Thyroid gland (tissue), 4 donors: ENCODE measurements at regions not wholly inside any gene's neighbourhood (a gene's known extent, or its start where the extent isn't known, plus 50 kb on each side); places are given as distances from the start of the nearest gene placed in this dataset. TPM values are rescaled to one million over a fixed set of nuclear protein-coding genes. Genes with fewer than 3 reads are reported as not detected.
A peak's percentile ranks its signal among the peaks of the same experiment; 100 is the strongest.
"Not testable (repeated sequence)": the region's sequence is repeated elsewhere in the genome, so short reads cannot be mapped to it uniquely, and the experiment has no call there.

ENCODE experiments used
- DNase-seq, 2 donors: peaks; one replicate each; pipeline ENCODE4 v3.0.0-alpha.2; 2019
- H3K27ac ChIP-seq, 3 donors: fragments of 200-600 bp; sonication (generic); 1 replicate in 2 of 3; 2 replicates in 1 of 3; pipeline ENCODE4 v1.5.1; 2016 to 2019; ENCODE audit warnings: mild to moderate bottlenecking in 1 of 3, moderate library complexity in 1 of 3
- H3K27me3 ChIP-seq: fragments of 200-600 bp; sonication (generic); one replicate; pipeline ENCODE4 v1.5.1; 2019
- H3K36me3 ChIP-seq, 2 donors: fragments of 200-600 bp; sonication (generic); one replicate each; pipeline ENCODE4 v1.5.1; 2016 to 2019
- H3K4me1 ChIP-seq, 2 donors: fragments of 200-600 bp; sonication (generic); one replicate each; pipeline ENCODE4 v1.5.1; 2017 to 2019
- H3K4me3 ChIP-seq, 3 donors: fragments of 200-600 bp; sonication (generic); replicated peaks in 1 of 3; 1 replicate in 2 of 3; 2 replicates in 1 of 3; pipeline ENCODE4 v1.5.1; 2016; ENCODE audit warnings: mild to moderate bottlenecking in 1 of 3
- H3K9me3 ChIP-seq: fragments of 200-600 bp; sonication (generic); one replicate; pipeline ENCODE4 v1.5.1; 2017
- CTCF ChIP-seq, 6 experiments: fragments of 200-600 bp in 3 of 6; fragments of 450-650 bp in 3 of 6; sonication (generic) in 3 of 6; IDR thresholded peaks; one replicate each; pipeline ENCODE4 v1.5.1; 2016 to 2019; ENCODE audit warnings: antibody characterized with exemption in 6 of 6, mild to moderate bottlenecking in 2 of 6, inconsistent platforms in 1 of 6, moderate library complexity in 1 of 6
- POLR2A ChIP-seq, 2 donors: fragments of 450-650 bp; IDR thresholded peaks; one replicate each; pipeline ENCODE4 v1.6.1; 2017; ENCODE audit warnings: antibody characterized with exemption in 2 of 2, mild to moderate bottlenecking in 2 of 2, moderate library complexity in 1 of 2
- WGBS, 2 donors: methylation state at CpG; one replicate each; pipeline ENCODE4 v1.1.5; 2017; 5-methylcytosine and 5-hydroxymethylcytosine counted together
- intact Hi-C: fragments of 100-400 bp; cut with DNase I; formaldehyde crosslinking; loops from one replicate; pipeline ENCODE4 v1.15.1; 2023
- small RNA-seq: library from RNA; depleted of rRNA; stranded (forward); fragments of <200 nt; gene quantifications from one replicate; pipeline ENCODE3, GENCODE V24; 2016

DNA sequence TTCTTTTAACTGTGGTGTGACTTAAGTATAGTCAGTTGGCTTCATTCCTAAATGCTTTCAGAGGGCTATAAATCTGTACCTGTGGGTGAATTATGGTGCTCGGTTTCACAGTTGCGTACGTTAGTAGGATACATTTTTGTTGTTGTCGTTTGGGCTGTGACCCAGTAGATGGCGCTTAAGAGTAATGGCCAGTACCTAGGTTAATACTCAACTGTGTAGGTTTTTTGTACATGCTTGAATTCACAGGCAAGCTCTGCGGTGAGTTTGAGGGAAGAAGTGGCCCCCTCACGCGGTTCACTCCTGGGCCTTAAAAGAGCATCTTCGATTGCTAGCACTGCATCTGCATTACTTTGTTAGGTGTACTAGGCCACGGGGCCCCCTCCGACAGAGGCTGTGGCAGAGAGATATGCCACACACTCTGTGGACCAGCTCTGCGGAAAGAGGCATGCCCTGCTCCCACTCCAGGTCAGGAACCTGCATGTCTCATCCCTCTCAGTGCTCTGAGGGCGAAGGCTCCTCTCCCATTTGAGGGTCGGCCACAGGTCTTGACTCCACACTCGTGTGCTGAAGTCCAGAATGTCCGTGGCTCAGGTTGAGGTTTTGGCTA, 224.6 kb upstream of the TBL1Y start:
- no CpG with 5 or more reads among the region's 16 CpGs for WGBS, 2 donors
- H3K36me3 ChIP-seq, H3K27ac ChIP-seq, intact Hi-C loops, H3K27me3 ChIP-seq, DNase-seq, H3K4me3 ChIP-seq, H3K4me1 ChIP-seq, H3K9me3 ChIP-seq: not testable (repeated sequence)

DNA sequence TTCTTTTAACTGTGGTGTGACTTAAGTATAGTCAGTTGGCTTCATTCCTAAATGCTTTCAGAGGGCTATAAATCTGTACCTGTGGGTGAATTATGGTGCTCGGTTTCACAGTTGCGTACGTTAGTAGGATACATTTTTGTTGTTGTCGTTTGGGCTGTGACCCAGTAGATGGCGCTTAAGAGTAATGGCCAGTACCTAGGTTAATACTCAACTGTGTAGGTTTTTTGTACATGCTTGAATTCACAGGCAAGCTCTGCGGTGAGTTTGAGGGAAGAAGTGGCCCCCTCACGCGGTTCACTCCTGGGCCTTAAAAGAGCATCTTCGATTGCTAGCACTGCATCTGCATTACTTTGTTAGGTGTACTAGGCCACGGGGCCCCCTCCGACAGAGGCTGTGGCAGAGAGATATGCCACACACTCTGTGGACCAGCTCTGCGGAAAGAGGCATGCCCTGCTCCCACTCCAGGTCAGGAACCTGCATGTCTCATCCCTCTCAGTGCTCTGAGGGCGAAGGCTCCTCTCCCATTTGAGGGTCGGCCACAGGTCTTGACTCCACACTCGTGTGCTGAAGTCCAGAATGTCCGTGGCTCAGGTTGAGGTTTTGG, 208.8 kb upstream of the TBL1Y start:
- H3K9me3 ChIP-seq, H3K4me3 ChIP-seq, H3K36me3 ChIP-seq, H3K27ac ChIP-seq, intact Hi-C loops, H3K27me3 ChIP-seq, H3K4me1 ChIP-seq, DNase-seq: not testable (repeated sequence)
- WGBS, 2 donors: no CpG with 5 or more reads among the region's 16 CpGs

DNA sequence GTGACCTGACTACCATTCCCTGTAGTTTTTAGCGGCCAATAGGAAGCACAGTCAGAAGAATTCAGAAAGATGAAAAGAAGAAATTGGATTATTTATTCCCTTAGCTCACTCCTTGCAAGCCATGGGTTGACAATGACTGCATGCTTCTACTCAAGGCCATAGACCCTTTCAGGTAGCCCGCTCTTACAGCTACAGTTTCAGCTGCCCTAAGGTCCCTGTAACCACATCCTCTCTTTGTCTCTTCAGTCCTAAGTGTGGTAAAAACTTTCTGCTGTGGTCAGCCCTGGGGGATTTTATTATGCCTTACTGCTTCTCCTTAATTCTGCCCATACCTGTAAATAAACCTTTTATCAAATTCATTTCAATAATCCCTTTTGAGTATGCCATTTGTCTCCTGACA, 189.1 kb upstream of the TBL1Y start:
- H3K4me3 ChIP-seq, H3K9me3 ChIP-seq, DNase-seq, intact Hi-C loops, H3K36me3 ChIP-seq, H3K27ac ChIP-seq, H3K4me1 ChIP-seq, H3K27me3 ChIP-seq: not testable (repeated sequence)
- WGBS, 2 donors: 79 to 93% methylated on average over 2 of the region's 2 CpGs

DNA sequence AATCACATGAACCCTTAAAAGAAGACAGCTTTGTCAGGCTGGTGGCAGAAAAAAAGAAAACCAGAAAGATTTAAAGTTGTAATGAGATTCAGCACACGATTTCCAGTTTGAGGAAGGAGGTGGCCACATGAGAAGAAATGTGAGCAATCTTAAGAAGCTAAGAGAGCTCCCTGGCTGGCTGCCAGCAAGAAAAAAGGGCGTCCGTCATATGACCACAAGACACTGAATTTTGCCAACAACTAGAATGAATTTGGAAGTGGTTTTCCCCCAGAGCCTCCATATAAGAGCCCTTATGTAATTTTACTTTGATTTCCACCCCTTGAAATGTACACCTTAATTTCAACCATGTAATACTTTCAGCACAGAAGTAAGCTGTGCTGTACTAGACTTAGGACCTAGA, 163.3 kb upstream of the TBL1Y start:
- peak; percentile 36 to 42 for DNase-seq
- H3K27ac ChIP-seq, H3K9me3 ChIP-seq, H3K27me3 ChIP-seq, H3K4me1 ChIP-seq, intact Hi-C loops, H3K4me3 ChIP-seq, H3K36me3 ChIP-seq: not testable (repeated sequence)
- WGBS, 2 donors: 0 to 11% methylated on average over 3 of the region's 3 CpGs

DNA sequence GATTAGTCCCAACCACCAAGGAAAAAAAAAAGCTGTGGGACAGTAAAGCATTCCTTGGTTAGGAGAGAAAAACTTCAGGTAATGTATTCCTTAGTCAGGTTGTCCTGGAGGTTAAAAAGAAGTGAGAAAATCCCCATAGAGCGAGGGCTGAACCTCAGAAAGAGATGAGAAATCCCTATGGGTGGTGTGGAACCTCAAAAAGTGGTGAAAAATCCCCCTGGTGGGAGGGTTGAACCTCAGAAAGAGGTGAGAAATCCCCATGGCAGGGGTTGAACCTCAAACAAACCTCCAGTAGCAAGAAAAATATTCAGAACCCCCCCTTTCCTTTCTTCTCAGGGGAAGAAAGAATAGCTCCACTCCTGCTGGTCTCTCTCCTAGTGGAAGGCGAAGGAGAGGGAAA, 128.2 kb upstream of the TBL1Y start:
- WGBS, 2 donors: 79 to 89% methylated on average over 2 of the region's 2 CpGs
- no peak for DNase-seq
- Histone ChIP-seq H3K27ac (no peak overlapping the region), H3K4me3 (no peak overlapping the region), H3K4me1 (no peaks in the 10 kb centered on the region), H3K27me3 (no peaks in the 10 kb centered on the region), H3K9me3 (no peaks in the 10 kb centered on the region), H3K36me3 (no peaks in the 10 kb centered on the region)
- intact Hi-C loops: no loop called here
- TF ChIP-seq CTCF (IDR thresholded peaks at IDR 0.05) (no peak), POLR2A (IDR thresholded peaks at IDR 0.05) (no peak)

GRCh38 chrY:6786960-6787359, 123.5 kb upstream of the TBL1Y start:
- no peaks in the 10 kb centered on the region for H3K36me3 ChIP-seq
- H3K27ac ChIP-seq: no peak overlapping the region
- no peaks in the 10 kb centered on the region for H3K27me3 ChIP-seq
- no peak overlapping the region for H3K4me3 ChIP-seq
- intact Hi-C loops: no loop called here
- DNase-seq: no peak
- WGBS, 2 donors: 81 to 88% methylated on average over 2 of the region's 2 CpGs
- H3K9me3 ChIP-seq: no peaks in the 10 kb centered on the region
- no peaks in the 10 kb centered on the region for H3K4me1 ChIP-seq
- TF ChIP-seq CTCF (IDR thresholded peaks at IDR 0.05) (no peak), POLR2A (IDR thresholded peaks at IDR 0.05) (no peak)

DNA sequence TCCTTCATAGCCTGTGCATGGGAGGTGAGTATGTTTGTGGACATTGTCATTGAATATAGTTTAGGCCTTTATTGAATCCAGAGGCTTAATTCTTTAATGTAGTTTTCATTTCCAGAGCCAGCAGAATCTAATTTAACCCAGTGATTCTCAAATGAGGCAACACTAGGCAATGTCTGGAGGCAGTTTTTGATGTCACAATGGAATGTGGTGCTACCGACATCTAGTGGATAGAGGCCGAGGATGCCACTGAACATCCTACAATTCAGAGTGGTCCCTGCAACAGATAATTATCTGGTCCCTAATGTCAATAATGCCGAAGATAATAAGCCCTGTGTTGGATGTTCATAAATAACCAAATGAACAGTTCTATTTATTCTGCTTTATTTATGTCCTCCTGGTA, 98.9 kb upstream of the TBL1Y start:
- no peak overlapping the region for H3K27ac ChIP-seq
- no peaks in the 10 kb centered on the region for H3K36me3 ChIP-seq
- no peak overlapping the region for H3K4me3 ChIP-seq
- no peak for DNase-seq
- WGBS, 2 donors: 23% methylated on average over 3 of the region's 3 CpGs
- no peaks in the 10 kb centered on the region for H3K4me1 ChIP-seq
- TF ChIP-seq CTCF (IDR thresholded peaks at IDR 0.05) (peak in 2 of 6 experiments; percentile 19 to 21), POLR2A (IDR thresholded peaks at IDR 0.05) (no peak)
- H3K27me3 ChIP-seq: no peaks in the 10 kb centered on the region
- no peaks in the 10 kb centered on the region for H3K9me3 ChIP-seq
- intact Hi-C loops: no loop called here

Small RNAs in the stretch of these regions (small RNA-seq; reads per million reads assigned to genes)
- gene AC013412.1 (not detected), gene SRIP3 (not detected)
